ENCODE measurements at regions not wholly inside any gene's neighbourhood (a gene's known extent, or its start where the extent isn't known, plus 50 kb on each side); places are given as distances from the start of the nearest gene placed in this dataset.

- Histone ChIP-seq H3K4me3 (ENCODE audit: low read depth in 1 of 3, low read length in 3 of 3) (no peak overlapping the region), H3K27ac (ENCODE audit: low read depth in 1 of 2, low read length in 2 of 2) (no peak overlapping the region), H3K27me3 (ENCODE audit: control insufficient read depth in 4 of 4, insufficient read depth in 4 of 4, low read length in 3 of 4) (no peaks in the 10 kb centered on the region), H3K9me3 (ENCODE audit: control insufficient read depth in 4 of 4, low read length in 3 of 4) (no peaks in the 10 kb centered on the region), H3K4me1 (ENCODE audit: control insufficient read depth in 4 of 4, insufficient read depth in 4 of 4, low read length in 3 of 4) (no peaks in the 10 kb centered on the region), H3K9ac (ENCODE audit: low read depth in 1 of 2, low read length in 2 of 2) (no peak overlapping the region), H3K36me3 (ENCODE audit: control insufficient read depth in 4 of 4, insufficient read depth in 3 of 4, low read depth in 1 of 4, low read length in 3 of 4) (no peaks in the 10 kb centered on the region)
- WGBS: 70% methylated on average over 9 of the region's 9 CpGs
- DNase-seq (ENCODE audit: low spot score): no peak
- TF ChIP-seq, protein P1, sequence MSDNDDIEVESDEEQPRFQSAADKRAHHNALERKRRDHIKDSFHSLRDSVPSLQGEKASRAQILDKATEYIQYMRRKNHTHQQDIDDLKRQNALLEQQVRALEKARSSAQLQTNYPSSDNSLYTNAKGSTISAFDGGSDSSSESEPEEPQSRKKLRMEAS (IDR thresholded peaks at IDR 0.05): no peak
- TF ChIP-seq GABPA (IDR thresholded peaks at IDR 0.05 in 1 of 2, conservative IDR thresholded peaks at IDR 0.05 in 1 of 2) (no peak), FOXA1 (IDR thresholded peaks at IDR 0.05) (no peak), HNF4G (IDR thresholded peaks at IDR 0.05) (no peak), JUND (IDR thresholded peaks at IDR 0.05) (no peak), HNF4A (conservative IDR thresholded peaks at IDR 0.05) (no peak), NR2F2 (IDR thresholded peaks at IDR 0.05) (no peak), ZBTB33 (IDR thresholded peaks at IDR 0.05) (no peak), YY1 (IDR thresholded peaks at IDR 0.05) (no peak), FOXA2 (IDR thresholded peaks at IDR 0.05) (no peak), RXRA (IDR thresholded peaks at IDR 0.05) (no peak), RAD21 (IDR thresholded peaks at IDR 0.05) (no peak), TAF1 (conservative IDR thresholded peaks at IDR 0.05) (no peak), EGR1 (IDR thresholded peaks at IDR 0.05; ENCODE audit: low read depth in 2 of 2) (no peak), SP1 (IDR thresholded peaks at IDR 0.05) (no peak), ATF3 (IDR thresholded peaks at IDR 0.05) (no peak), REST (IDR thresholded peaks at IDR 0.05) (no peak)
- TF ChIP-seq, protein P2, sequence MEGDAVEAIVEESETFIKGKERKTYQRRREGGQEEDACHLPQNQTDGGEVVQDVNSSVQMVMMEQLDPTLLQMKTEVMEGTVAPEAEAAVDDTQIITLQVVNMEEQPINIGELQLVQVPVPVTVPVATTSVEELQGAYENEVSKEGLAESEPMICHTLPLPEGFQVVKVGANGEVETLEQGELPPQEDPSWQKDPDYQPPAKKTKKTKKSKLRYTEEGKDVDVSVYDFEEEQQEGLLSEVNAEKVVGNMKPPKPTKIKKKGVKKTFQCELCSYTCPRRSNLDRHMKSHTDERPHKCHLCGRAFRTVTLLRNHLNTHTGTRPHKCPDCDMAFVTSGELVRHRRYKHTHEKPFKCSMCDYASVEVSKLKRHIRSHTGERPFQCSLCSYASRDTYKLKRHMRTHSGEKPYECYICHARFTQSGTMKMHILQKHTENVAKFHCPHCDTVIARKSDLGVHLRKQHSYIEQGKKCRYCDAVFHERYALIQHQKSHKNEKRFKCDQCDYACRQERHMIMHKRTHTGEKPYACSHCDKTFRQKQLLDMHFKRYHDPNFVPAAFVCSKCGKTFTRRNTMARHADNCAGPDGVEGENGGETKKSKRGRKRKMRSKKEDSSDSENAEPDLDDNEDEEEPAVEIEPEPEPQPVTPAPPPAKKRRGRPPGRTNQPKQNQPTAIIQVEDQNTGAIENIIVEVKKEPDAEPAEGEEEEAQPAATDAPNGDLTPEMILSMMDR (IDR thresholded peaks at IDR 0.05; ENCODE audit: low read depth, low read length, missing input control): no peak
These were observed 177.3 kb upstream of the RNF32 start for GRCh38 chr7:156463280-156463679.
